H54 (cell line): ENCODE measurements at regions not wholly inside any gene's neighbourhood (a gene's known extent, or its start where the extent isn't known, plus 50 kb on each side); places are given as distances from the start of the nearest gene placed in this dataset.
"Not testable (repeated sequence)": the region's sequence is repeated elsewhere in the genome, so short reads cannot be mapped to it uniquely, and the experiment has no call there.

ENCODE experiments used
- DNase-seq: peaks from one replicate; pipeline ENCODE4 v3.0.0; 2011; ENCODE audit warnings: low spot score, mixed read lengths; ENCODE audit not compliant: insufficient read length
- FAIRE-seq: peaks from 3 replicates; lab custom pipeline; 2011; peaks lifted over from hg19 to GRCh38; lab: Jason Lieb, UNC
- POLR2A ChIP-seq: IDR thresholded peaks from 2 replicates; pipeline ENCODE4 v1.6.1; 2011; ENCODE audit warnings: low read depth, mild to moderate bottlenecking, low read length

- DNase-seq (no peak), FAIRE-seq (no peak)
- TF ChIP-seq POLR2A = no peak
These were observed 255.2 kb downstream of the C11orf87 start for GRCh38 chr11:109677231-109677630.

DNA sequence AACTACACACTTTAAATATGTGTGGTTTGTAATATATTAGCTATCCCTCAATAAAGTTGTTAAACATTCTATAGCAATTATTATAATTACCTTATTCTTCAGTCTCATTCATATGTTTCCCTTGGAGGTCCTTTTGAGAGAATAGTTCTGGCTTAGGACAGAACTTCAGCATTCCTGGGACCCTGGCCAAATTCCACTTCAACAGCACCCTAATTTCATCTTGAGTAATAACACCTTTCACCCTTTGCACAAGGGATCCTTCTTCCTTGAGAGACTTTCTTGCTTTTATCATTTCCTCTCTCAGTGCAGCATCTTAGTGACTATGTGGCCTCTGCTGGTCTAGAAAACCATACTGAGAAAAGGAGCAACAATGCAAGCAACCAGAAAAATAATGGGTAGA is 255.9 kb downstream of the C11orf87 start:
- no peak for TF ChIP-seq POLR2A
- no peak for FAIRE-seq
- no peak for DNase-seq

DNA sequence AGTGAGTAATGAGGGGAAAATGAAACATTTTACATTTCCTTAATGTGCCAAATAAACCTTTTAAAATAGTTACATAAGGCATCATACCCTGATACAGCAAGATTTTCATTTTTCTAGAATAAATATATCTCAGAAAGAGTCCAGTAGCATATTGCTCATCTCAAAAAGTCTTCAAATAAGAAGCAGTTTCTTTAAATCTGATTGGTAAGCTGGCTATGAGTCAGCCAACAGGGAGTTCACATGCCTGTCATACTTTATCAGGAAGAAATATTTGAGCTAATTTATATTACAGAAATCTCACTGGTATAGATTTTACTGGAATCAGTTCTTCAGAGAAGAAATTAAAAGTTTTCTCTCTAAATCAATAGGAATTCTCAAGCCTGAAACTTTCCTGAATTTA is 258.1 kb downstream of the C11orf87 start:
- DNase-seq (no peak), FAIRE-seq (no peak)
- TF ChIP-seq POLR2A = no peak

DNA sequence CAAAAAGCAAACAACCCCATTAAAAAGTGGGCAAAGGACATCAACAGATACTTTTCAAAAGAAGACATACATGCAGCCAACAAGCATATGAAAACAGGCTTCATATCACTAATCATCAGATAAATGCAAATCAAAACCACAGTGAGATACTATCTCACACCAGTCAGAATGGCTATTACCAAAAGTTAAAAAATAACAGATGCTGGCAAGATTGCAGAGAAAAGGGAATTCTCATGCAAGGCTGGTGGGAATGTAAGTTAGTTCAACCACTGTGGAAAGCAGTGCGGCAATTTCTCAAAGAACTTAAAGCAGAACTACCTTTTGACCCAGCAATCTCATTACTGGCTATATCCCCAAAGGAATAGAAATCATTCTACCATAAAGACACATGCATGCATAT is 260.8 kb downstream of the C11orf87 start:
- not testable (repeated sequence) for FAIRE-seq

DNA sequence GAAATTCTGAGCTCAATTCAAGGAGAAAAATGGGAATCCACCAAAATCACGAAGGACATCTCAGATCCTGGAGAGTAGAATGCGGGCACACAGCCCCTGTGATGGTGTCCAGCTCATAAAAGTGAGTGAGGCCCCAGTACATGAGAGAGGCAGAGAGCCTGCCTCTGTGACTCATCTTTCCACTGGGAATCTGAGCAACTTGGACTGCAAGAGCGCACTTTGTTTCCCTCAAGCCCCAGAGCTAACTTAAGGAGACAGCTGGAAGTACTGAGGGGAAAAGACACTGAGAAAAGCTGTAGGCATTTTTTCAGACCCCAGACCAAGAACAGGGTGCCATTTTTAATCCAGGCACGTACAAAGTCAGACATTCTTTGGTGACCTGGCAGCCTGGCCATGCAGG is 273.7 kb downstream of the C11orf87 start:
- TF ChIP-seq POLR2A = no peak
- no peak for DNase-seq
- FAIRE-seq = no peak

More for the DNA sequence above, 260.8 kb downstream of the C11orf87 start:
- not testable (repeated sequence) for DNase-seq

- FAIRE-seq = no peak
- no peak for TF ChIP-seq POLR2A
These were observed 274.4 kb downstream of the C11orf87 start for GRCh38 chr11:109696191-109696897.

DNA sequence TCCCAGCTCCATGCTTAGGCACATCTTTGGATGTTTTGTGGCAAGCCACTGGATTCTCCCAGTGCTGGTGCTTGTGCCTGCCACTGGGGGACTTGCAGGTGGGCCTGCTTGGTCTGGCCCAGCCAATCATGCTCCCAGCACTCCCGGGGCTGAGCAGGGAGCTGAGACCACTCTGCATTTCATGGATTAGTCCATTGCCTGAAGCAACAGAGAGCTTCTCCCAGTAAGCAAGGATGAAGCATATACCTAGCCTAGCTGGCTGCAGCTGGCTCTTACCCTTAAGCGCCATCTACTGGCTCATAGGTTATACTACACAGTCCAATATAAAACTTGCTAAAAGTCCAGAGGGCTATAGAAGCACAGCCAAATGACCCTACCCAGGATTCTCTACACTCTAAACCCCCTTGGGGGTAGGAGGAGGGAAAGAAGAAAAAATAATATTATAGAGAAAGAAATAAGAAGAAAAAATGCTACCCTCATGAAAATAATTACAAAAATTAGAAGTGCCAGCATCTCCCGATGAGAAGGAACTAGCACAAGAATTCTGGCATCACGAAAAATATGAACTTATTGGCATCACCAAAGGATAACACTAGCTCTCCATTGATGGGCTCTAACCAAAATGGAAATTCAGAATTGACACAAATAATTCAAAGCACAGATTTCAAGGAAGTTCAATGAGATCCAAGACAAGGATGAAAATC is 275.3 kb downstream of the C11orf87 start:
- TF ChIP-seq POLR2A = no peak
- FAIRE-seq (no peak), DNase-seq (no peak)

More at GRCh38 chr11:109696191-109696897, 274.4 kb downstream of the C11orf87 start:
- DNase-seq = no peak

DNA sequence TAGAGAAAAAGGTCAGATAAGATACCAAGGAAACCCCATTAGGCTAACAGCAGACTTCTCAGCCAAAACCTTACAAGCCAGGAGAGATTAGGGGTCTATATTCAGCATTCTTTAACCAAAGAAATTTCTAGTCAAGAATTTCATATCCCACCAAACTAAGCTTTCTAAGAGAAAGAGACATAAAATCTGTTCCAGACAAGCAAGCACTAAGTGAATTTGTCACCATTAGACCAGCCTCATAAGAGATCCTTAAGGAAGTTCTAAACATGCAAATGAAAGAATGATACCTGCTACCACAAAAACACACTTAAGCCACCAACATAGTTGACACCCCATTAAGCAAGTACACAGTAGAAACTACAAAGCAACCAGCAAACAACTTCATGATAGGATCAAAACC is 276.2 kb downstream of the C11orf87 start:
- no peak for TF ChIP-seq POLR2A

GRCh38 chr11:109704432-109704831 is 282.4 kb downstream of the C11orf87 start:
- TF ChIP-seq POLR2A = no peak
- no peak for DNase-seq
- FAIRE-seq = no peak

More for the DNA sequence above, 276.2 kb downstream of the C11orf87 start:
- DNase-seq (no peak), FAIRE-seq (no peak)

DNA sequence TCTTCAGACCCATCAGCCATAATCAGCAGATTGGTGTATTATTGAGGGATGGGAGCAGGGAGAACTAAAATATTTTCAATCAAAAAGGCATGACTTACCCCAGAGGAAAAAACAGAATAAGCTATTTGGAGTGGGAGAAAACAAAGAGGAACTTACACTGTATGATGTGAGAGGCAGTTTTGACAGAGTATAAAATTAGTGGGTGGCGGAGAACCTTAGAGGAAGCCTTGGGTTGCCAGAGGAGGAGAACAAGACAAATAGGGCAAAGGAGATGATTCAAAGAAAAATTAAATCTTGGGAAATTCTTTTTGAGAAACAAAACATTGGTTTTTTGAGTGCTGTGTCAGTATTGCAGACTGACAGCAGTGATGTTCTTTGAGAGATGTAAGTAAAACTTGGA is 285.0 kb downstream of the C11orf87 start:
- FAIRE-seq = no peak
- no peak for DNase-seq
- no peak for TF ChIP-seq POLR2A

GRCh38 chr11:109707411-109707810 is 285.4 kb downstream of the C11orf87 start:
- DNase-seq = no peak
- no peak for FAIRE-seq
- no peak for TF ChIP-seq POLR2A

GRCh38 chr11:109708184-109708583 is 286.2 kb downstream of the C11orf87 start:
- no peak for FAIRE-seq
- TF ChIP-seq POLR2A = no peak

DNA sequence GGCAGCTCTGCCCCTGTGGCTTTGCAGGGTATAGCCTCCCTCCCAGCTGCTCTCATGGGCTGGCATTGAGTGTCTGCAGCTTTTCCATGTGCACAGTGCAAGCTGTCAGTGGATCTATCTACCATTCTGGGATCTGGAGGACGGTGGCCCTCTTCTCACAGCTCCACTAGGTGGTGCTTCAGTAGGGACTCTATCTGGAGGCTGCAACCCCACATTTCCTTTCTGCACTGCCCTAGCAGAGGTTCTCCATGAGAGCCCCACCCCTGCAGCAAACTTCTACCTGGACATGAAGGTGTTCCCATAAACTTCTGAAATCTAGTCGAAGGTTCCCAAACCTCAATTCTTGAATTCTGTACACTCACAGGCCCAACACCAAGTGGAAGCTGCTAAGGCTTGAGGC is 292.5 kb downstream of the C11orf87 start:
- DNase-seq, FAIRE-seq: not testable (repeated sequence)

More at GRCh38 chr11:109708184-109708583, 286.2 kb downstream of the C11orf87 start:
- no peak for DNase-seq

GRCh38 chr11:109715424-109715823 is 293.4 kb downstream of the C11orf87 start:
- DNase-seq, FAIRE-seq: not testable (repeated sequence)

- no peak for DNase-seq
- no peak for FAIRE-seq
- no peak for TF ChIP-seq POLR2A
These were observed 304.1 kb downstream of the C11orf87 start for GRCh38 chr11:109726061-109726460.
